ENCODE measurements at regions not wholly inside any gene's neighbourhood (a gene's known extent, or its start where the extent isn't known, plus 50 kb on each side); places are given as distances from the start of the nearest gene placed in this dataset.

DNA sequence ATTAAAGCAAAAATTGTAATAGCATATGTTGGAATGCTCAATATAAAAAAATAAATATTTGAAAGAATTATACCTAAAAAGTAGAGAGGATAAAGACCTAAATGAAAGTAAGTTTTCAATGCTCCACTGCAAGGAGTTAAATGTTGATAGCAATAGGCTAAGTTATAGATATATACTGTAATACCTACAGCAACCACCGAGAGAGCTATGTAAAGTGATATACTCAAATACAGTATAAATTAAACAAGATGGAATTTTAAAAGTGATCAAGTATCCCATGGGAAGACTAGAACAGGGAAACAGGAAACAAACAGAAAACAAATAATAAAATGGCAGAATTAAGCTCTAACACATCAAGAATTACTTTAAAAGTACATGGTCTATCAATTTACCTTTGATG is 73.9 kb downstream of the CASP3 start:
- H3K4me1 Mint-ChIP-seq = no peaks in the 10 kb centered on the region
- H3K27ac Mint-ChIP-seq = no peak overlapping the region
- no peak overlapping the region for H3K27ac ChIP-seq
- DNase-seq (ENCODE audit: low spot score) = no peak
- H4K20me1 ChIP-seq (ENCODE audit: low read depth) = no peaks in the 10 kb centered on the region
- H3K9me3 ChIP-seq (ENCODE audit: low read depth) = no peaks in the 10 kb centered on the region
- H3K4me3 ChIP-seq = no peak overlapping the region
- H2AFZ ChIP-seq (replicated peaks) = no peak overlapping the region
- H3F3A ChIP-seq (ENCODE audit: low read depth) = no peaks in the 10 kb centered on the region
- no peak overlapping the region for H3K4me2 ChIP-seq
- H3K4me1 ChIP-seq = no peaks in the 10 kb centered on the region
- TF ChIP-seq EZH2 (IDR thresholded peaks at IDR 0.05) (no peak), CTCF (IDR thresholded peaks at IDR 0.05) (no peak), EZH2phosphoT487 (IDR thresholded peaks at IDR 0.05) (no peak)
- no peak overlapping the region for H3K4me3 Mint-ChIP-seq
- H3K36me3 Mint-ChIP-seq = peaks cover 1% of the 10 kb centered on the region
- no peaks in the 10 kb centered on the region for H3K79me2 ChIP-seq (ENCODE audit: low read depth)
- no peaks in the 10 kb centered on the region for H3K27me3 ChIP-seq
- no peak overlapping the region for H3K9ac ChIP-seq
- H3K36me3 ChIP-seq = no peaks in the 10 kb centered on the region
- peaks cover 2% of the 10 kb centered on the region for H3K27me3 Mint-ChIP-seq (ENCODE audit: insufficient read depth, low read depth)
- H3K9me3 Mint-ChIP-seq = peaks cover 5% of the 10 kb centered on the region

DNA sequence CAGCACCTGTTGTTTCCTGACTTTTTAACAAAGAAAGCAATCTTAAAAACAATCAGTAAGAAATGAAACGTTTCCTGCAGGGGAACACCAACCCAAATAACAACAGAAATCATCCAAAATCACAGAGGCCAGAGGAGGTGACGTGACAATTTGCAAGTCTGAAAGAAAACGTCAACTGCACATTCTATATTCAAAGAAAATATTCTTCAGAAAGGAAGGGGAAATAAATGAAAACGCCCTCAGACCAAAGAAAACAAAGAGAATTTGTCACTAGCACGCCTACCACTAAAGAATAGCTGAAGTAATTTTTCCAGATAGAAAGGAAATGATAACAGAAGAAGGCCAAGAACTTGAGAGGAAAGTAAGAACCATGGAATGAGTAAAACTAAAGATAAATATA is 74.4 kb downstream of the CASP3 start:
- H3K4me1 Mint-ChIP-seq = no peaks in the 10 kb centered on the region
- no peak for TF ChIP-seq CTCF (IDR thresholded peaks at IDR 0.05)
- no peak for TF ChIP-seq EZH2 (IDR thresholded peaks at IDR 0.05)
- no peak for TF ChIP-seq EZH2phosphoT487 (IDR thresholded peaks at IDR 0.05)

GRCh38 chr4:184573701-184574100 is 75.5 kb downstream of the CASP3 start:
- Mint-ChIP-seq H3K36me3 (no peaks in the 10 kb centered on the region), H3K4me1 (no peaks in the 10 kb centered on the region), H3K27ac (no peak overlapping the region), H3K4me3 (no peak overlapping the region), H3K27me3 (ENCODE audit: insufficient read depth, low read depth) (no peaks in the 10 kb centered on the region), H3K9me3 (peaks cover 2% of the 10 kb centered on the region)
- DNase-seq (ENCODE audit: low spot score) = no peak
- Histone ChIP-seq H3F3A (ENCODE audit: low read depth) (no peaks in the 10 kb centered on the region), H3K27me3 (no peaks in the 10 kb centered on the region), H3K27ac (no peak overlapping the region), H3K9ac (no peak overlapping the region), H4K20me1 (ENCODE audit: low read depth) (no peaks in the 10 kb centered on the region), H3K4me1 (no peaks in the 10 kb centered on the region), H2AFZ (replicated peaks) (no peak overlapping the region), H3K79me2 (ENCODE audit: low read depth) (no peaks in the 10 kb centered on the region), H3K9me3 (ENCODE audit: low read depth) (no peaks in the 10 kb centered on the region), H3K4me3 (no peak overlapping the region), H3K4me2 (no peak overlapping the region), H3K36me3 (no peaks in the 10 kb centered on the region)
- no peak for TF ChIP-seq EZH2 (IDR thresholded peaks at IDR 0.05)
- no peak for TF ChIP-seq EZH2phosphoT487 (IDR thresholded peaks at IDR 0.05)
- TF ChIP-seq CTCF (IDR thresholded peaks at IDR 0.05) = no peak

More for the DNA sequence above, 74.4 kb downstream of the CASP3 start:
- Mint-ChIP-seq H3K27me3 (ENCODE audit: insufficient read depth, low read depth) (peaks cover 2% of the 10 kb centered on the region), H3K9me3 (peaks cover 5% of the 10 kb centered on the region), H3K36me3 (peaks cover 1% of the 10 kb centered on the region), H3K4me3 (no peak overlapping the region), H3K27ac (no peak overlapping the region)
- H3F3A ChIP-seq (ENCODE audit: low read depth) = no peaks in the 10 kb centered on the region
- H3K4me1 ChIP-seq = no peaks in the 10 kb centered on the region
- H3K79me2 ChIP-seq (ENCODE audit: low read depth) = no peaks in the 10 kb centered on the region
- H3K4me2 ChIP-seq = no peak overlapping the region
- H3K27me3 ChIP-seq = no peaks in the 10 kb centered on the region
- no peak overlapping the region for H2AFZ ChIP-seq (replicated peaks)
- no peaks in the 10 kb centered on the region for H3K36me3 ChIP-seq
- no peak for DNase-seq (ENCODE audit: low spot score)
- H3K9ac ChIP-seq = no peak overlapping the region
- H3K4me3 ChIP-seq = no peak overlapping the region
- H4K20me1 ChIP-seq (ENCODE audit: low read depth) = no peaks in the 10 kb centered on the region
- no peaks in the 10 kb centered on the region for H3K9me3 ChIP-seq (ENCODE audit: low read depth)
- H3K27ac ChIP-seq = no peak overlapping the region
